HepG2 (cell line): ENCODE measurements at regions not wholly inside any gene's neighbourhood (a gene's known extent, or its start where the extent isn't known, plus 50 kb on each side); places are given as distances from the start of the nearest gene placed in this dataset.
A peak's percentile ranks its signal among the peaks of the same experiment; 100 is the strongest.

ENCODE experiments used
- ARID5B ChIP-seq: IDR thresholded peaks from 2 replicates; pipeline ENCODE4 v1.4.0; 2020; ENCODE audit warnings: mild to moderate bottlenecking, missing genetic modification reagents
- HNF1B ChIP-seq: sonication (generic); formaldehyde crosslinking; IDR thresholded peaks from 2 replicates; pipeline ENCODE4 v1.5.1; 2020; ENCODE audit warnings: mild to moderate bottlenecking, moderate library complexity, missing genetic modification reagents
- IRF1 ChIP-seq: sonication (generic); formaldehyde crosslinking; IDR thresholded peaks from 2 replicates; pipeline ENCODE4 v1.4.0; 2020; ENCODE audit warnings: low read depth, mild to moderate bottlenecking, missing genetic modification reagents
- LCORL ChIP-seq, 2 experiments: fragments of 450-650 bp in 1 of 2; sonication (generic) in 1 of 2; formaldehyde crosslinking in 1 of 2; IDR thresholded peaks; 2 replicates each; pipeline versions ENCODE4 v1.5.0 to v1.6.1; 2017 to 2020; ENCODE audit warnings: antibody characterized with exemption in 1 of 2, missing genetic modification reagents in 1 of 2
- ZNF512 ChIP-seq: sonication (generic); formaldehyde crosslinking; IDR thresholded peaks from 2 replicates; pipeline ENCODE4 v1.4.0; 2020; ENCODE audit warnings: mild to moderate bottlenecking, missing genetic modification reagents
- ZNF616 ChIP-seq: sonication (generic); formaldehyde crosslinking; IDR thresholded peaks from 2 replicates; pipeline ENCODE4 v1.5.0; 2020; ENCODE audit warnings: low read depth, mild to moderate bottlenecking, missing genetic modification reagents
- ZNF644 ChIP-seq: IDR thresholded peaks from 2 replicates; pipeline ENCODE4 v1.6.1; 2016; ENCODE audit warnings: low read depth

- 0 out of 2 replicates have a peak, but pooled peaks have one; percentile 17 for TF ChIP-seq ARID5B (CRISPR knock-in tag)
- no peak for TF ChIP-seq IRF1 (CRISPR knock-in tag)
- 0 out of 2 replicates have a peak, but pooled peaks have one; percentile 22 for TF ChIP-seq HNF1B (CRISPR knock-in tag)
- TF ChIP-seq ZNF512 = no peak
- no peak for TF ChIP-seq ZNF616 (CRISPR knock-in tag)
- peak; percentile 54; the same call in 1 of the 2 replicates for TF ChIP-seq ZNF644 (CRISPR knock-in tag)
- no peak for TF ChIP-seq LCORL (IDR thresholded peaks at IDR 0.05)
- 0 out of 2 replicates have a peak, but pooled peaks have one; percentile 23 for TF ChIP-seq LCORL (CRISPR knock-in tag; IDR thresholded peaks at IDR 0.05)
Observed at GRCh38 chr10:62718585-62718984, 85.9 kb upstream of the ADO start (continued).
